ENCODE measurements at regions not wholly inside any gene's neighbourhood (a gene's known extent, or its start where the extent isn't known, plus 50 kb on each side); places are given as distances from the start of the nearest gene placed in this dataset.
"Not testable (repeated sequence)": the region's sequence is repeated elsewhere in the genome, so short reads cannot be mapped to it uniquely, and the experiment has no call there.

- H3K9me3 Mint-ChIP-seq, result no peaks in the 10 kb centered on the region
Measured at GRCh38 chr21:20875742-20876141, 122.5 kb upstream of the NCAM2 start.

GRCh38 chr21:20877976-20878375, 120.2 kb upstream of the NCAM2 start:
- no peak overlapping the region for H3K4me3 Mint-ChIP-seq
- DNase-seq, result no peak
- no peaks in the 10 kb centered on the region for H3K4me1 Mint-ChIP-seq (ENCODE audit: low read depth)
- H3K36me3 Mint-ChIP-seq (ENCODE audit: insufficient read depth), result no peaks in the 10 kb centered on the region
- ATAC-seq, result no peak
- no peaks in the 10 kb centered on the region for H3K27me3 Mint-ChIP-seq (ENCODE audit: low read depth)
- no peaks in the 10 kb centered on the region for H3K9me3 Mint-ChIP-seq

More at GRCh38 chr21:20875742-20876141, 122.5 kb upstream of the NCAM2 start:
- DNase-seq (no peak), ATAC-seq (no peak)
- Mint-ChIP-seq H3K36me3 (ENCODE audit: insufficient read depth) (no peaks in the 10 kb centered on the region), H3K27me3 (ENCODE audit: low read depth) (no peaks in the 10 kb centered on the region), H3K4me1 (ENCODE audit: low read depth) (no peaks in the 10 kb centered on the region), H3K4me3 (no peak overlapping the region)

- no peak overlapping the region for H3K4me3 Mint-ChIP-seq
- no peaks in the 10 kb centered on the region for H3K4me1 Mint-ChIP-seq (ENCODE audit: low read depth)
- H3K36me3 Mint-ChIP-seq (ENCODE audit: insufficient read depth), result no peaks in the 10 kb centered on the region
- DNase-seq (no peak), ATAC-seq (no peak)
- no peaks in the 10 kb centered on the region for H3K27me3 Mint-ChIP-seq (ENCODE audit: low read depth)
- H3K9me3 Mint-ChIP-seq, result no peaks in the 10 kb centered on the region
Measured at GRCh38 chr21:20882462-20883407, 115.5 kb upstream of the NCAM2 start.

- Mint-ChIP-seq H3K4me1 (ENCODE audit: low read depth) (no peaks in the 10 kb centered on the region), H3K36me3 (ENCODE audit: insufficient read depth) (no peaks in the 10 kb centered on the region), H3K9me3 (no peaks in the 10 kb centered on the region), H3K27me3 (ENCODE audit: low read depth) (no peaks in the 10 kb centered on the region), H3K4me3 (no peak overlapping the region)
- ATAC-seq, result no peak
- DNase-seq, result no peak
Measured at GRCh38 chr21:20883408-20883800, 114.8 kb upstream of the NCAM2 start.

- ATAC-seq, result no peak
- Mint-ChIP-seq H3K4me3 (no peak overlapping the region), H3K4me1 (ENCODE audit: low read depth) (no peaks in the 10 kb centered on the region), H3K36me3 (ENCODE audit: insufficient read depth) (no peaks in the 10 kb centered on the region), H3K9me3 (no peaks in the 10 kb centered on the region), H3K27me3 (ENCODE audit: low read depth) (no peaks in the 10 kb centered on the region)
- DNase-seq, result no peak
Measured at GRCh38 chr21:20902511-20902910, 95.7 kb upstream of the NCAM2 start.

GRCh38 chr21:20902998-20903397, 95.2 kb upstream of the NCAM2 start:
- no peaks in the 10 kb centered on the region for H3K9me3 Mint-ChIP-seq
- H3K36me3 Mint-ChIP-seq (ENCODE audit: insufficient read depth), result no peaks in the 10 kb centered on the region
- no peaks in the 10 kb centered on the region for H3K4me1 Mint-ChIP-seq (ENCODE audit: low read depth)
- no peak for DNase-seq
- H3K27me3 Mint-ChIP-seq (ENCODE audit: low read depth), result no peaks in the 10 kb centered on the region
- ATAC-seq, result no peak
- no peak overlapping the region for H3K4me3 Mint-ChIP-seq

GRCh38 chr21:20927555-20927954, 70.7 kb upstream of the NCAM2 start:
- DNase-seq; ATAC-seq; H3K4me1 Mint-ChIP-seq (ENCODE audit: low read depth); H3K36me3 Mint-ChIP-seq (ENCODE audit: insufficient read depth); H3K27me3 Mint-ChIP-seq (ENCODE audit: low read depth); H3K4me3 Mint-ChIP-seq: not testable (repeated sequence)
- H3K9me3 Mint-ChIP-seq, result peaks cover 12% of the 10 kb centered on the region

- Mint-ChIP-seq H3K4me3 (no peak overlapping the region), H3K36me3 (ENCODE audit: insufficient read depth) (no peaks in the 10 kb centered on the region), H3K4me1 (ENCODE audit: low read depth) (no peaks in the 10 kb centered on the region), H3K9me3 (peaks cover 3% of the 10 kb centered on the region), H3K27me3 (ENCODE audit: low read depth) (no peaks in the 10 kb centered on the region)
- no peak for ATAC-seq
- no peak for DNase-seq
Measured at GRCh38 chr21:20942523-20942922, 55.7 kb upstream of the NCAM2 start.

GRCh38 chr21:20943561-20943997, 54.6 kb upstream of the NCAM2 start:
- Mint-ChIP-seq H3K36me3 (ENCODE audit: insufficient read depth) (no peaks in the 10 kb centered on the region), H3K9me3 (peaks cover 3% of the 10 kb centered on the region), H3K27me3 (ENCODE audit: low read depth) (no peaks in the 10 kb centered on the region), H3K4me3 (no peak overlapping the region), H3K4me1 (ENCODE audit: low read depth) (no peaks in the 10 kb centered on the region)
- ATAC-seq, result no peak
- DNase-seq, result no peak

GRCh38 chr21:20944139-20944538, 54.1 kb upstream of the NCAM2 start:
- H3K4me1 Mint-ChIP-seq (ENCODE audit: low read depth), result no peaks in the 10 kb centered on the region
- no peak for ATAC-seq
- H3K27me3 Mint-ChIP-seq (ENCODE audit: low read depth), result no peaks in the 10 kb centered on the region
- no peak for DNase-seq
- no peaks in the 10 kb centered on the region for H3K36me3 Mint-ChIP-seq (ENCODE audit: insufficient read depth)
- H3K4me3 Mint-ChIP-seq, result no peak overlapping the region
- H3K9me3 Mint-ChIP-seq, result peaks cover 3% of the 10 kb centered on the region

GRCh38 chr21:20946701-20947100, 51.5 kb upstream of the NCAM2 start:
- no peaks in the 10 kb centered on the region for H3K27me3 Mint-ChIP-seq (ENCODE audit: low read depth)
- ATAC-seq (no peak), DNase-seq (no peak)
- no peaks in the 10 kb centered on the region for H3K36me3 Mint-ChIP-seq (ENCODE audit: insufficient read depth)
- peaks cover 3% of the 10 kb centered on the region for H3K9me3 Mint-ChIP-seq
- no peak overlapping the region for H3K4me3 Mint-ChIP-seq
- H3K4me1 Mint-ChIP-seq (ENCODE audit: low read depth), result no peaks in the 10 kb centered on the region

All from activated T-cell treated with anti-CD3 and anti-CD28 coated beads, Interleukin-2, amount 50 U/mL, for 4 hours (primary cell).